ENCODE measurements at regions not wholly inside any gene's neighbourhood (a gene's known extent, or its start where the extent isn't known, plus 50 kb on each side); places are given as distances from the start of the nearest gene placed in this dataset.

- TF ChIP-seq CTCF (IDR thresholded peaks at IDR 0.05): no peak
- no peak for TF ChIP-seq POLR2AphosphoS5 (IDR thresholded peaks at IDR 0.05)
- TF ChIP-seq POLR2A (IDR thresholded peaks at IDR 0.05): no peak
- no peak for TF ChIP-seq EP300 (IDR thresholded peaks at IDR 0.05; ENCODE audit: low read depth)
These were observed 53.8 kb upstream of the PRR5 start for GRCh38 chr22:44648085-44648820.

Data from transverse colon (tissue), 4 donors.